ENCODE measurements at regions not wholly inside any gene's neighbourhood (a gene's known extent, or its start where the extent isn't known, plus 50 kb on each side); places are given as distances from the start of the nearest gene placed in this dataset.

DNA sequence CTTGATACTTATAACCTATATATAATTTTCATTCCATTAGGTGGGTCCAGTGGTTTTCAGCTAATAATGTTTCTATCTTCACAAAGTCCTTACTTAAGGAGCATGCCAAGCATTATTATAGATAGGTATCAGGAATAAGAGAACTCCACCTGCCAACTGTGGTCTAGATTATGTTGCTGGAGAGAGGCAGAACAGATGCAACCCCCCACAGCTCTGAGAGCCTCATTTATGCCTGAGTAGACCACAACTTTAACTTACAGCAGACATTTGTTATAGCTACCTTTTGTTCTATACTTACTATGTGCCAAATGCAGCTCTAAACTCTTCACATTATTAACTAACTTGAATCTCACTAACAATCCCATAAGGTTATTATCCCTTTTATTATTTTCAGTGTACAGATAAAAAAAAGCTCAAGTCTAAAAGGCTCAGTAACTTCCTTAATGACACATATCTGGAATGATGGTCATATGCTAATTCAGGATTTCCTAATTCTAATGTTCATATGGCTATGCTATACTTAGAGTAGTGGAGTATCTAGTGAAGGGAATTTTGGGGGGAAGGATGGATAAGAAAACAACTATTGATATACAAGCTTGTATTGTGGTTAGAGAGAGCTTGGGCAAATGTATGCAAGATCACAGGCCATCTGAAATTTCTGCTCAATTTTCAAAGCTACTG, 119.1 kb upstream of the RND3 start:
- TF ChIP-seq, protein P1, sequence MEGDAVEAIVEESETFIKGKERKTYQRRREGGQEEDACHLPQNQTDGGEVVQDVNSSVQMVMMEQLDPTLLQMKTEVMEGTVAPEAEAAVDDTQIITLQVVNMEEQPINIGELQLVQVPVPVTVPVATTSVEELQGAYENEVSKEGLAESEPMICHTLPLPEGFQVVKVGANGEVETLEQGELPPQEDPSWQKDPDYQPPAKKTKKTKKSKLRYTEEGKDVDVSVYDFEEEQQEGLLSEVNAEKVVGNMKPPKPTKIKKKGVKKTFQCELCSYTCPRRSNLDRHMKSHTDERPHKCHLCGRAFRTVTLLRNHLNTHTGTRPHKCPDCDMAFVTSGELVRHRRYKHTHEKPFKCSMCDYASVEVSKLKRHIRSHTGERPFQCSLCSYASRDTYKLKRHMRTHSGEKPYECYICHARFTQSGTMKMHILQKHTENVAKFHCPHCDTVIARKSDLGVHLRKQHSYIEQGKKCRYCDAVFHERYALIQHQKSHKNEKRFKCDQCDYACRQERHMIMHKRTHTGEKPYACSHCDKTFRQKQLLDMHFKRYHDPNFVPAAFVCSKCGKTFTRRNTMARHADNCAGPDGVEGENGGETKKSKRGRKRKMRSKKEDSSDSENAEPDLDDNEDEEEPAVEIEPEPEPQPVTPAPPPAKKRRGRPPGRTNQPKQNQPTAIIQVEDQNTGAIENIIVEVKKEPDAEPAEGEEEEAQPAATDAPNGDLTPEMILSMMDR (IDR thresholded peaks at IDR 0.05) = no peak
- ChIA-PET CTCF (no interaction called here), POLR2A (no interaction called here)
- Mint-ChIP-seq H3K4me3 (no peak overlapping the region), H3K27me3 (no peaks in the 10 kb centered on the region), H3K27ac (no peak overlapping the region), H3K36me3 (ENCODE audit: low read depth) (no peaks in the 10 kb centered on the region), H3K9me3 (no peaks in the 10 kb centered on the region), H3K4me1 (ENCODE audit: low read depth) (no peaks in the 10 kb centered on the region)
- no peak for DNase-seq
- intact Hi-C loops (cut with micrococcal nuclease) = no loop called here
- ATAC-seq = no peak

DNA sequence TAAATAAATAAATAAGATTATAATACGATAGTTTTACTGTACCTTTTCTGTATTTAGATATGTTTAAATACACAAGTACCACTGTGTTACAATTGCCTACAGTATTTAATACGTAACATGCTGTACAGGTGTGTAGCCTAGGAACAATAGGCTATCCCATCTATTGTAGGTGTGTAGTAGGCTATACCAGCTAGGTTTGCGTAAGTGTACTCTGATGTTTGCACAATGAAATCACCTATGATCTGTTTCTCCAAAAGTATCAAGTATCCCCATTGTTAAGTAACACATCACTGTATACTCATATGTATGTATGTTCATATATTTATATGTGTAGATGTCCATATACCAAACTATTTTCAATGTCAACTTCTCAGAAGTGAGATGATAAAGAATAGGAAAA, 118.2 kb upstream of the RND3 start:
- no peak for ATAC-seq

DNA sequence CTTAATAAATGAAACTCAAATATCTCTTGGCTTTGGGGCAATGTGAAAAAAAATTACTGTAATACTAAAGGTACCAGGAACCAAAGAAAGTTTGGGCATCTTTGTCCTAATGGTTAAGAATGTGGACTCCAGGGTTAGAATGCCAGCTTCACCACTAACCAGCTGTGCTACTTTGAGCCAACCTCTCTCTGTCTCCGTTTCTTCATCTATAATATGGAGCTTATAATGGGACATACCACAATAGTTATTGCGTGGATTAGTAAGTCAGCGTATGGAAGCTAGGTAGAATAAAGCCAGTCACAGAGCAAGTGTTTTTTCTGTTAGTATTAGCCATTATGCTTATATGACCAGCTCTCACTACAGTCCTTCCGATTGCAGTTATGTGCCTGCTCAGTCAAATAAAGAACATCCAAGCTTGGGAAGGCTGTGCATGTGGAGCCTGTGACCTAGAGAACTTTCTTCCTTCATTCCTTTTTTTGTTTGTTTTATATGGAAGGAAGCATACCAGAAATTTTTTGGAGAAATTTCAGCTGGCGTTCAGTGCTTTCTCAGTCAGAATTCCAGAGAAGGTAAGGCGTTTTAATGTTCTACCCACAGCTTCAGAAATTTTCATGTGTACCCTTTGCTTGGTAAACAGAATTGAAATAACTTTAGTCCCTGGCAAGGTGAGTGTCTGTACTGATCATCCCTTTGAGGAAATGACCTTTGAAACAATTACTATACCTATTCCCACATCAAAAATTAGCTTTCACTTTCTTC, 114.0 kb upstream of the RND3 start:
- Mint-ChIP-seq H3K4me3 (no peak overlapping the region), H3K9me3 (no peaks in the 10 kb centered on the region), H3K27me3 (no peaks in the 10 kb centered on the region), H3K36me3 (ENCODE audit: low read depth) (no peaks in the 10 kb centered on the region), H3K4me1 (ENCODE audit: low read depth) (no peaks in the 10 kb centered on the region), H3K27ac (no peak overlapping the region)
- ChIA-PET POLR2A (interaction anchor here (0.6 kb wide), 1 partner anchor 16 kb away, joined by 3 read pairs; no protein-coding TSS in a partner anchor), CTCF (no interaction called here)
- DNase-seq (no peak), ATAC-seq (no peak)
- intact Hi-C loops (cut with micrococcal nuclease) = no loop called here
- TF ChIP-seq, protein P1 (IDR thresholded peaks at IDR 0.05) = no peak

More for the DNA sequence above, 118.2 kb upstream of the RND3 start:
- Mint-ChIP-seq H3K27ac (no peak overlapping the region), H3K4me3 (no peak overlapping the region), H3K4me1 (ENCODE audit: low read depth) (no peaks in the 10 kb centered on the region), H3K27me3 (no peaks in the 10 kb centered on the region), H3K36me3 (ENCODE audit: low read depth) (no peaks in the 10 kb centered on the region), H3K9me3 (no peaks in the 10 kb centered on the region)
- ChIA-PET POLR2A (no interaction called here), CTCF (no interaction called here)
- DNase-seq = no peak
- intact Hi-C loops (cut with micrococcal nuclease) = no loop called here
- TF ChIP-seq, protein P1 (IDR thresholded peaks at IDR 0.05) = no peak

DNA sequence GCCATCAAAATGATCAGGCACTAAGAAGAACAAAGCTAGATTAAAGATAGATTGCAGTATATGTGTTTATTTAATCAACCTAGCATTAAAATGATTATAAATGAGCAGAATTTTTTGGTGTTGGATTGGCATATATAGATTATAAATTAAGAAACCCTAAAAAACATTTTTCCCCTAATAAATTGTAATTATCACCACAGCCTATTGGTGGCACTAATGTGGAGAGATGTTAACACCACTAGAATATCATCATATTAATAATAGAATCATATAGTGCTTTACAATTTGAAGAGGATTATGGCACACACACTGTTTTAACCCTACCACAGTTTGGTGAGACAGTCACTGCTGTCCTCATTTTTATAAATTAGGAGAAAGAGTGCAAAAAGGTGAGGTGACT, 112.4 kb upstream of the RND3 start:
- ChIA-PET CTCF (interaction anchor here (2.0 kb wide), 1 partner anchor 9 kb away, joined by 6 read pairs; no protein-coding TSS in a partner anchor), POLR2A (no interaction called here)
- H3K27ac Mint-ChIP-seq = no peak overlapping the region
- intact Hi-C loops (cut with micrococcal nuclease) = no loop called here
- ATAC-seq = no peak
- H3K36me3 Mint-ChIP-seq (ENCODE audit: low read depth) = no peaks in the 10 kb centered on the region
- H3K4me1 Mint-ChIP-seq (ENCODE audit: low read depth) = no peaks in the 10 kb centered on the region
- no peak for DNase-seq
- H3K4me3 Mint-ChIP-seq = no peak overlapping the region
- TF ChIP-seq, protein P1 (IDR thresholded peaks at IDR 0.05) = no peak
- no peaks in the 10 kb centered on the region for H3K9me3 Mint-ChIP-seq
- no peaks in the 10 kb centered on the region for H3K27me3 Mint-ChIP-seq

DNA sequence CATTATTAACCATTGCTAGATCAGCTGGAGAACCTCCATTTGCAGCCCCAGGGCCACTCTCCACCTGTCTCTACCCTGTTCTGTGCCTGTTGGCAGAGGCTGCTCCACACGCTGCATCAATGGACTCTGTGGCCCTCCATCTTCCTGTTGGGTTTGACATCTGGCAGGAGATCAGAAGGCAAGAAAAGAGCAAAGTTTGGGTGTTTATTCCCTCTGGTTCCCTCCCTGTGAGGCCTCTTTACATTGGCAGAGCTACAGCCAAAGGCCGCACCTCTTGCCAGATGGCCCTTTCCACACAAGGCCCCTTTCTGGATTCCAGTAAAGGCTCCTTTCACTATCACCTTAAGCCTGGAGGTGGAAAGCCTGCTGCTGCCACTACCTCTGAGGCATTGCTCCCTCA, 110.9 kb upstream of the RND3 start:
- TF ChIP-seq, protein P1 (IDR thresholded peaks at IDR 0.05) = no peak
- DNase-seq (no peak), ATAC-seq (no peak)
- intact Hi-C loops (cut with micrococcal nuclease) = no loop called here
- H3K27me3 Mint-ChIP-seq = no peaks in the 10 kb centered on the region
- H3K36me3 Mint-ChIP-seq (ENCODE audit: low read depth) = no peaks in the 10 kb centered on the region
- ChIA-PET POLR2A (no interaction called here), CTCF (no interaction called here)
- H3K4me3 Mint-ChIP-seq = no peak overlapping the region
- no peaks in the 10 kb centered on the region for H3K9me3 Mint-ChIP-seq
- H3K4me1 Mint-ChIP-seq (ENCODE audit: low read depth) = no peaks in the 10 kb centered on the region
- H3K27ac Mint-ChIP-seq = no peak overlapping the region
